ENCODE measurements at regions not wholly inside any gene's neighbourhood (a gene's known extent, or its start where the extent isn't known, plus 50 kb on each side); places are given as distances from the start of the nearest gene placed in this dataset.

DNA sequence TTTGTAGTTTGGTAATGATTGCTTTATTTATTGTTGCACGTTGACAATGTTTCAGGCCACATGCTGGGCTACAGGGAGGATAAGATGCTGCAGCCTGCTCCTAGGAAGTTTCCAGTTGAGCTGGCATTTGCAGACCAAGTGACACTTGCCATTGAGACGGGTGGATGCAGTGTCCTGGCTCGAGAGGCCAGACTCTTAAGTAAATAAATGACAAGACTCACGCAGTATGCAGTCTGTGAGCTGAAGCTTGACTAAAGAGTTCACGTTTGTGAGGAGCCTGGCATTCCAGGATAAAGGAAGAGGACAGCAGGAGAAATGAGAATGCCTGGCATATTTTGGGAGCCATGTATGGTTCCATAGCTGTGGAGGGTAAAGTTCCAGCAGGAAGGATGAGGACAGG is 105.8 kb downstream of the BAMBI start:
- FAIRE-seq: no peak

DNA sequence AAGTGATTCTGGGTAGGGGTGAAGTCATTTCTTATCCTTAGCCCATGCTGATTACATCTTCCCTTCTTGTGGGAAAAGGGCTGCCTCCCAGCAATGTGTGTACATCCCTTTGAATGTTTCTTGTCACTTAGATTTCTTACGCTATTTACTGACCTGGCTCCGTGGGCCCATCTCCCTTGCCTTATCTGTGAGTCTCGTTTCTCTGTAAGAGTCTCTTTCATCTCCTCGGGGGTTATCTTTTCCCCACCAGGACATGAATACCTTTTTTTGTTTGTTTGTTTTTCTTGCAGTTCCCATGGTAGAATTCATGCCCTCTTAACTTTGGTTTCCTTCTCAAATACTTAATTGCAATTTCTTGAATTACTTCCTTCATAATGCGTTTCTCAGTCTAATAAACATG is 107.7 kb downstream of the BAMBI start:
- no peak for FAIRE-seq

DNA sequence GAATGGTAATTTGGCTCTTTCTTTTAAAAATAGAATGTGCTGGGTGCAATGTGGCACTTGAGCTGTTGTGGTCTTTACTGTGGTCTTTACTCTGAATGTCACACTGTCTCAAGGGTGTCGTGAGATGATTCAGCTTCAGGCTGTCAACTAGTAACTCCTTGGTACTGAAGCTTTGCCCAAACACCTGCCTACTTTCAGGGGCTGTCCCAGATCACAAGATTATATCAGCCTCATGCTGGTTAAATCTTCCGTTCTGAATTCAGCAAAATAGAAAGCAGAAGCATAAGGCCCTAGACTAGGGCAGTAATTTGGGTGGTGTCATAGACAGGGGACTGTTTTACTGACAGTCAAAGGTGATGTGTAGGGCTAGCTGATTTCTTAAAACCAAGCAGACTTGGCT is 110.9 kb downstream of the BAMBI start:
- FAIRE-seq: no peak

DNA sequence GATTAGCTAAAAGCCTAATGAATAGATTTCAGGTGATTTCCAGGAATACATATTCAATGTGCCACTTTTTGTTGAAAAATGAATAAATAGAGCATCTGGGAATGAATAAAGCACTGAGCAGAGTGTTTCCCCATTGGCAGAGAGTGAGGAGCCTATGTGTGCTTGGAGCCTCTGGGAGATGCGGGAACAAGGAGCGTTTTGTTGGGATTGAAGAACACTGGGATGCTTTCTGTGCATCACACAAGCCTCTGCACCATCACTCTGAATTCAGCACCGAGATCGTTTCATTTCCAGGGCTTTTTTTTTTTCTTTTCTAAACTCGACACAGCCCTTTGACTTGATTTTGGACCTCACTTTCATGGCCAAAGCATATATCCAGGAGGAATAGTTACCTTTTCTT is 111.4 kb downstream of the BAMBI start:
- FAIRE-seq: no peak

DNA sequence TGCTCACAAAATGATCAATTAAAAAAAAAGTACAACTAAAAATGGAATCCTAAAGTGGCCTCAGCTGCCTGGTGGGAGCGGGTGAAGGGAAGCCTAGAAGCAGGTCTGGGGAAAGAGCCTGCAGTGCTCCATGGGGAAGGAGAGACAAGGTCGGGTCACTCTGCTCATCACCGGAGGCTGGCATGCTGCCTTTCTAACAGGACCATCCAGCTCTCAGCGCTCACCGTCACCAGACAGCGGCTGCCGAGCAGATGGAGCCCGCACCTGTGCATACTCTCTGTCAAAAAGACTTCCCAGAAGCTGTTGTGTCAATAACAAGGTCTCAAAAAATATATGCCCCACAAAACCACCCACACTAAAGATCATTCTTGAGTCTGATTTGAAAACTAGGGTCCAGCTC is 112.8 kb downstream of the BAMBI start:
- FAIRE-seq: no peak

DNA sequence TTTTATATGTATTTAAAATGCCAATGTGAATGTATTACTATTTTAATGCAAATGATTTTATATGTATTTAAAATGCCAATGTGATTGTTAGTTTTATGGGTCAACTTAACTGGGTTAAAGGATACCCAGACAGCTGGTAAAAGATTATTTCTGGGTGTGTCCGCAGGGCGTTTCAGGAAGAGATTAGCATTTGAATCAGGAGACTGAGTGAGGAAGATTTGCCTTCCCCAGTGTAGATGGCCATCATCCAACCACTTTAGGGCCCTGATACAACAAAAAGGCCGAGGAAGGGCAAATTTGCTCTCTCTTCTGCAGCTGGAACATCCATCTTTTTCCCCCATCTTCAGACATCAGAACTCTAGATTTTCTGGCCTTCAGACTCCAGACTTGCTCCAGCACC is 116.2 kb downstream of the BAMBI start:
- no peak for FAIRE-seq

DNA sequence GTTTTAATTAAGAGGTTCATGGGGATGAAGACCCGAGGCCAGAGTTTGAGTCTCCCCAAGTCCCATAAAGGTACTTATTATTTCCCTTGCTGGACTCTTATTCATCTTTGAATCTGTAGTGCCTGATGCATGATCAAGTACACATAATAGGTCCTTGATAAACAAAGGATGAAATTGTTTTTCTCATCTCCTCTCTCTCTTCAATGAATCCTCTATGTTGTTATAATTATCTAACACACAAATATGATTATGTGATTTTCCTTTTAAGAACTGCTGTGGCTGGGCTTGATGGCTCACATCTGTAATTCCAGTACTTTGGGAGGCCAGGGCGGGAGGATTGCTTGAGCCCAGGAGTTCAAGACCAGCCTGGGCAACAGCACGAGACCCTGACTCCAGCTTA is 117.7 kb downstream of the BAMBI start:
- FAIRE-seq: no peak

DNA sequence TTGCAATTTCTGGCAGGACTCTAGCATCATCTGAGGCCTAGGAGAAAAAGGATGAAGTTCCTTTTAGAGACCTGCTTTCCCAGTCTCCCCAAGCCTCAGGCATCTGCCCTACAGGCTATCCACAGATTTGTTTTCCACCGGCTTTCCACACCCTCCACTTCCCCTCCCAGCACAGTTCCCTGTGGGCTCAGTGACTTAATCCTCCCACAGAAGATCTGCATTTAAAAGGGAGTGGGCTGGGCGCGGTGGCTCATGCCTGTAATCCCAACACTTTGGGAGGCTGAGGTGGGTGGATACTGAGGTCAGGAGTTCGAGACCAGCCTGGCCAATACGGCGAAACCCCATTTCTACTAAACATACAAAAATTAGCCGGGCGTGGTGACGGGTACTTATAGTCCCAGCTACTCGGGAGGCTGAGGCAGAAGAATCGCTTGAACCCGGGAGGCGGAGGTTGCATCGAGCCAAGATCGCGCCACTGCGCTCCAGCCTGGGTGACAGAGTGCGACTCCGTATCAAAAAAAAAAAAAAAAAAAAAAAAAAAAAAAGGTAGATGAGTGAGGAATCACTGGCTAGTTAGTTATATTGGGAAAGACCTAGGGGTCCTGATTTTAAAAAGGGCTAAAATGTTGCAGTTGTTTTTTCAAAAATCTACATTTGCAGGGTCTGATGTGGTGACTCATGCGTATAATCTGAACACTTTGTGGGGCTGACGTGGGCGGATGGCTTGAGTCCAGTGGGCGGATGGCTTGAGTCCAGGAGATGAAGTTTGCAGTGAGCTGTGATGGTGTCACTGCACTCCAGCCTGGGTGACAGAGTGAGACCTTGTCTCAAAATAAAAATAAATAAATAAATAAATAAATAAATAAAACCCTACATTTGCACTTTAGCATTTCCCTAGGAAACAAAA is 119.5 kb downstream of the BAMBI start:
- FAIRE-seq: no peak

DNA sequence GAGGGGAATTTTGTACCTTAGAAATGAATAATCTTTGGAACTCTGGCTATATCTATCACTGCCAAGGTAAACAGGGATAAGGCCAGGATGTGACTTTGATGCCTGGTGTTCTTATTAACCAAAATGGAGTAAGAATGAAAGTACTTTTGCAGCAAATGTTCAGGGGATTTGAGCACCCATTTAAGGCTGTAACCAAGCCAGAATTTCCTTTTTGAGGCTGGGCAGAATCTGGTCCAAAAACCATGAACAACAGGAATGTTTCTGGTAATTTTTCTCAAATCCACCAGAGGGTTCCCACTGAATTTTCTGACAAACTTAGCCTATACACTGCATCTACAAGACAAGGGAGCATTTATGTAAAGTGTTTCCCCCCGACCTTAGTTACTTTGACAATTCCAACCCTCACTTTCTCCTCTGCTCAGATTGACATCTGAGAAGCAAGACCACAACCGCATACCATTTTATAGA is 120.6 kb downstream of the BAMBI start:
- FAIRE-seq: no peak

DNA sequence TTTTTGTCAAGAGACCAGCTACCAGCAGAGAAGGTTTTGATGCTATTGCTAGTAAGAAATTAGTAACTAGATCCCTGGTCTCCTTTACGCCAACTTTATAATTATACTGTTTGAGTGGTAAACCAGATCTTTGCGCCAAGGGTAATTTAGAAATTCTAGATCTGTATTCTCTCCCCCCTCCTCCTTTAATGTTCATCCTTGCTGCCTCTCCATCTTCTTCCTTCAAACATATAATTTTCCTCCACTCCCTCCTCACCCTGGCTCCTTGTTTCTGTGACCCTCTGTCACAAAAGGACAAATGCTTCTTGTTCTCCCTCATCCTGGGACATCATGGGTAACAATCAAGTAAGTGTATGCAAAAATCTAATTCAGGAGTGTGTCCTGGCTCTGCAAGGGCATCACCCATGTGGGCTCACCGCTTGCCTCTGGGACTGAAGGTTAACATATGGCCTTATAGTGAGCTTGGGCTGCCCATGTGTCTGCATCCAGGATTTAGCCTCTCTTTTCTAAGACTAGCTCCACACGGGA is 121.2 kb downstream of the BAMBI start:
- no peak for FAIRE-seq

DNA sequence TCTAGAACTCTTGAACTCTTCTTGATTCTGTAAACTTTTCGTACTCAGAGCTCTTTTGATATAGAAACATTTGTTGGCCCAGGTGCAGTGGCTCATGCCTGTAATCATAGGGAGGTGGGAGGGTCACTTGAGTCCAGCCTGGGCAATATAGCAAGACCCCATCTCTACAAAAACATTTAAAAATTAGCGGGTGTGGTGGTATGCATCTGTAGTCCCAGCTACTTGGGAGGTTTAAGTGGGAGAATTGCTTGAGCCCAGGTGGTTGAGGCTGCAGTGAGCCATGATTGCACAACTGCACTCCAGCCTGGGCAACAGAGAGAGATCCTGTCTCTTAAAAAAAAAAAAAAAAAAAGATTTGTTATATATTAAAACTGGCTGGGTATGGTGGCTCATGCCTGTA is 121.6 kb downstream of the BAMBI start:
- FAIRE-seq: no peak

DNA sequence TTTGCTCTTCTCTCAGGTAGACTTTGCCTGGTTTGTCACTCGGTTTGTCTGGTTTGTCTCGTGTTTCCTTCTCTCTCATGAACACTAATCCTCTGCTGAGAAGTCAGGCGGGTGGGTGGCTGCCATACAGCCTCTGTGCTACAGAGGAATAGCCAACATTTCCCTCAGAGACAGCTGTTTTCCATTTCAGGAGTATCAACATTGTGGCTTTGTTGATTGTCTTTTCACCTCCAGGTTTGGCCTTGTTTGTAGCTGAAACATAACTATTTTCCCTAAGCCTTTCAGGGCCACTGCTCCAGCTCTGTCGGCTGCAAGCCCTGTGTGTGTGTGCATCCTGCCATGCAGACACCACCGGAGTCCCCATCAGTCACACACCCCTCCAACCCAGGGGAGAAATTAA is 122.8 kb downstream of the BAMBI start:
- no peak for FAIRE-seq

DNA sequence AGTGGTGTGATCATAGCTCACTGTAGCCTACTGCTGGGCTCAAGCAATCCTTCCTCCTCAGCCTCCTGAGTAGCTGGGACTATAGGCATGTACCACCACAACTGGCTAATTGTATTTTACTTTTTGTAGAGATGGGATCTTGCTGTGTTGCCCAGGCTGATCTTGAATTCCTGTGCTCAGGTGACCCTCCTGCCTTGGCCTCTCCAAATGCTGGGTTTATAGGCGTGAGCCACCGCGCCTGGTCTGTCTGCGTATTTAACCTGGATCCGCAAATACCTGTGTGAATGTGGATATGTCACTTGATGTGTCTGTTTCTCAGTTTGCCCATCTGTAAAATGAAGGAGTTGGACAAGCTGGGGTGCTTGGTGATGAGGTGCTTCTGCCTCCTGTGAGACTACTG is 123.9 kb downstream of the BAMBI start:
- FAIRE-seq: no peak

DNA sequence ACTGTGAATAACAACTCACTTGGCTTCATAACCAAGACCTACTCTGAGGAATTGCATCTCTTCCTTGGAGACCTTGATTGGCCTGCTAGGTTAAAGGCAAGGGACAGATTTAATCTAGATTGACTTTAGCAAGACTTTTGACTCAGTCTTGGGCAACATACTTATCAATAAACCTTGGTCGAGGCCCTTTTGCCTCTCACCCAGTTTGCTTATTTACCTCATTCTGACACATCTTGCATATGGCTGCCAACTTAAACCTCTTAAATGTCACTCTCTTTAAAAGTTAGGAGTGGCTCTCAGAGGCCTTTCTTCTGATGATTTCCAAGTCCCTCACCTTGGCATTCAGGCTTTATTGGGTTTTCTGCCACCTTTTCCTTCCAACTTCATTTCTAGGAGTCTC is 124.5 kb downstream of the BAMBI start:
- FAIRE-seq: no peak

DNA sequence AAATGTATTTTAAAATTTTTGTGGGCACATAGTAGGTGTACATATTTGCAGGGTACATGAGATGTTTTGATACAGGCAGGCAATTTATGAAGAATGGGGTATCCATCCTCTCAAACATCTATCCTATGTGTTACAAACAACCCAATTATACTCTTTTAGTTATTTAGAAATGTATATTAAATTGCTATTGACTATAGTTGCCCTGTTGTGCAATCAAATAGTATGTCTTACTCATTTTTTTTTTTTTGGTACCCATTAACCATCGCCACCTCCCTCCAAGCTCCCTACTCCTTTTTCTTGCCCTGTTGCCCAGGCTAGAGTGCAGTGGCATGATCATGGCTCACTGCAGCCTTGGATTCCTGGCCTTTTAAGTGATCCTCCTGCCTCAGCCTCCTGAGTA is 128.1 kb downstream of the BAMBI start:
- no peak for FAIRE-seq

DNA sequence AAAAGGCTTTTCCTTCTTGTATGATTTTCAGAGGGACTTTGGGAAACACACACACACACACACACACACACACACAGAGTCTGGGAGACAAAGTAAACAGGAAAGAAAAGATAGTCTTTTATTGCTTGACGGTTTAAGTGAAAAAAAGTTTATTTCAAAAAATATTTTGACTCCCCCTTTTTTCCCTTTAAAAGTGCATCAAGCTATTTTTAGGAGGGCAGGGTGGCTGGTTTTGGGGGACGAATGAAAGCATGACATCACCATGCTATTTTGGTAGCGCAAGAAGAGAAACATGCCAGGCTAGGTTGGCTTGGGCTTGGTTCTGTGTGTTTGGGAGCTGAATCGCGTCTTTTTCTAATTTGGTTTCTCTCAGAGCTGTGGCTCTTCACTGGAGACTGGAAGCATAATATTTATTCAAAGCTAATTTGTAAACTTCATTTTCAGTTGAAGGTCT is 129.2 kb downstream of the BAMBI start:
- FAIRE-seq: no peak

DNA sequence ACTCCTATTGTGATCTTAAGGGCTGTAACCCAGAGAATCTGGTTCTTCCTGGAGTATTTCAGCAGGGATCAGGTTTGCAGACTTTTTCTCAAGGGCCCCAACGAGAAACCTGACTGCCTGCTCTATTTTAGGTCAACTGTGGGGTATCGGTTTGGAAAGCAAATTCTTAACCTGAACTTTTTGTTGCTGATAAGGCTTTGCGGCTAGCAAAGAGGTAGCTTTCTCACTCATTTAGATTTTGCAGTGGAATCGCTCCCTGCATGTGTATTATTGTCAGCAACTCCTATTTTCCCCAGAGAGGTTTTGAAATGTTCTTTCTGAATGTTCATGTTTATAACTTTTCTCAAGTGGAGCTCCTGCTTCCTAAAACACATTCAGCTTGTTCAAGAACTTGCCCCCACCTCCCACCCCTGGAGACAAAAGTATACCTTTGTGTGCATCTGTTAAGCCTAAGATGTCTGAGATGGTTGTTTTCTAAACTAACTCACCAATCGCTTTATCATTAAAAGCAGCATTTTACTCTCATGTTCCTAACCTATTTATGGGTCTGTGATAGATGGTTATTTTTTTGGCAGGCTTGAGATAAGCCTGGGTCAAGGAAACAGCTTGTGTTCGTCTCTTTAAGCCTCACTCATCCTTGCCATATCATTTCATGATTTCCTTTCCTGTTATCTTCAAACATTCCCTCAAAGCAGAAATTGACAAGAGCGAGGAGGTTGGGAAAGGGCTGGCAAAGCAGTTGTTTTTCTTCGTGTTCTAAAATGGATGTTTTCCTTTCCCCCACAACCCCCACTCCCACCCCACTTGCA is 129.8 kb downstream of the BAMBI start:
- no peak for FAIRE-seq

DNA sequence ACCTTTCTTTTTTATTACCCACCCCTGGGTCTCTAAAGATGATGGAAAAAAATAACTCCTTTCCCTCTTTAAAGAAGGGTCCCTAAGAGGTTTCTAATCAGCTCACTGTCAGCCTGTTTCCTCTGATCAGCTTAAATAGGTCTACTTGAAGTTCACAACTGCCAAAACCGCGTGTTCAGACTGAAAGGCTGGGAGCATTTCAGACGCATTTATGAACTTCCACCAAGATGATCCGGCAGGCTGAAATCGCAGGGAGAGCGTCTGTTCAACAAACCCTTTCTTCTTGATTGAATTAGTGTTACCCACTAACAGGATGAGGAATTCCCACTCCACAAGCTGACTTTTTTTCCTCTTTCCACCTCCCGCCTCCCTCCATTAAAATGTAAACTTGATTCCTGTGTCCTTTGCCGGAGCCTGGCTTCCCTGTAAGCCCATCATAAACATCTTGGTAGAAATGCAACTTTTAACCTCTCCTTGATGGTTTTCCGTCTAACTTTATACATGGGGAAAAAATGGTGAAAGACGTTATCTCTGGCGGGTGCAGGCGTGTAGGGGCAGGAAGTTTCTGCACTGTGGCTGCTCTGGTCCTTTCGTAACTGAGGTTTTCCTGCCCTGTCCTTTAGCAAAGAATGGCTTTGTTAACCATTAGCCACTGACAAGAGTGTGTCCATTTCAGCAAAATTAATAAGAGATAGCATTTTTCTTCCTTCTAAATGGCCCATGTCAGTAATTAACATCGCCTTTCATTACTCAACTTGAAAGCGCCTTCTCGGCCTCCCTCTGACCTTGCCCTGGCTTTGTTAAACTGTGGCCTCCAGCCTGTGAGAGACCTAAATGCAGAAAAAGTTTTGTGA is 130.7 kb downstream of the BAMBI start:
- no peak for FAIRE-seq

DNA sequence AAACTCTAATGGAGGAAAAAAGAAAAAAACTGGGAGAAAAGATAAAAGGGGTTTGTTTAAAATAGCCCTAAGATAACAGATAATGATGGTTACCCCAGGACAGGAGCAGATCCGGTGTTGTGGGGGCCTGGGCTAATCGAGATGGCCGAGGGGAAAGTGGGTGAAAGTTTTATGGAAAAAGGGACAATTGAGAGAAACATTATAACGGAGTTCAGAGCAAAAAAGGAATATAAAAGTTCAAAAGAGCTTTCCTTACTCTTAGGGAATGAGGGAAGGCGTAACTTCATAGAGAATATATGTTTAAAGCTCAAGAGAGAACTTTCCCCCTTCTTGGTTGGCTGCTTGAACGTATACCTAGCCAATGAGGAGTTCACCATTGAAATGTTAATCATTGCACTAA is 131.4 kb downstream of the BAMBI start:
- no peak for FAIRE-seq

DNA sequence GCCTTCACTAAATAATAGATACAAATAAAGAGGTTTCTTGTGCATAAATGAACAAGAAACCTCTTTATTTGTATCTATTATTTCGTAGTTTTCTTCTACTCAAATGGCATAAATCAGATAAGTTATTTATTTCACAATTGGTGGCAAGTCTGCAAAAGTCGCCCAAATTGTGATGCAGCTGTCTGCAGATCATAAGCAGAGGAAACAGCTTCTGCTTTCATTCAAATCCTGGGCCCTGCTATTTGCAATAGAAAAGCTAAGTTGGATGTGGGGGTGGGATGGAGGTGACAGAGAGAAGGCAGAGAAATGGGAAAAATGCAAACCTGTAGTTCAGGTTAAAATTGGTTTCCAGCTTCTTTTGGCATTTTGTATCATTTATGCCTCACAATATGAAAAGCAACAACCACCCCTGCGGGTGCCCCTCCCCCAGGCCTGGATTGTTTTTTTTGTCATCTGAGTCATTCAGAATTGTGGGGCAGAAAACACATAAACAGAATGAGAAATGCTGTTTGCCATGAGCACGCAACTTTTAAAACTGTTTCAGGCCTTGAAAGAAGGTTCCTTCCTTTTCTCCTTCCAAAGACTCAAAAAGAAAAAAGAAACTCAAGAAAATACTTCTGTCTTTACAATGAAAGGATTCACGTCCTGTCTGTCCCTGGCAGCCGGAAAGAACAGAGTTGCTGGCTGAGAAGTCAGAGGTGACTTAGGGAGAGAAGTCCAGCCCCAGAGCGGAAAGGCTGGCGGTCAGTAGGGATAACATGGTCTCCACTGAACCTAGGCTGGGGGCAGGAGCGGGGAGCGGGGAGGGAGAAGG is 132.9 kb downstream of the BAMBI start:
- no peak for FAIRE-seq

DNA sequence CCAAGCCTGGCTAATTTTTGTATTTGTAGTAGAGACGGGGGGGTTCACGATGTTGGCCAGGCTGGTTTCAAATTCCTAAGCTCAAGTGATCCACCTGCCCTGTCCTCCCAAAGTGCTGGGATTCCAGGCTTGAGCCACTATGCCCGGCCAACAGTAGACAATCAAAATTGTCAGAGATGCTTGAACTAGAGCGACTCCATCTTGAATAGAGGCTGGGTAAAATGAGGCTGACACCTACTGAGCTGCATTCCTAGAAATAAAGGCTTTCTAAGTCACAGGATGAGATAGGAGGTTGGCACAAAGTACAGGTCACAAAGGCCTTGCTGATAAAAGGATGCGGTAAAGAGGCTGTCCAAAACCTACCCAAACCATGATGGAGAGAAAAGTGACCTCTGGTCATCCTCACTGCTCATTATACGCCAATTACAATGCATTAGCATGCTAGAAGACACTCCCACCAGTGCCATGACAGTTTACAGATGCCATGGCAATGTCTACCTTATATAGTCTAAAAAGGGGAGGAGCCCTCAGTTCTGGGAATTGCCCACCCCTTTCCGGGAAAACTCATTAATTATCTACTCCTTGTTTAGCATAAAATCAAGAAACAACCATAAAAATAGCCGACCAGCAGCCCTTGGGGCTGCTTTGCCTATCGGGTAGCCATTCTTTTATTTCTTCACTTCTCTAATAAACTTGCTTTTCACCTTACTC is 134.5 kb downstream of the BAMBI start:
- FAIRE-seq: no peak

All from islet of Langerhans (tissue), 1 donor.